Breast epithelium (tissue), 4 donors: ENCODE measurements at regions not wholly inside any gene's neighbourhood (a gene's known extent, or its start where the extent isn't known, plus 50 kb on each side); places are given as distances from the start of the nearest gene placed in this dataset.
"Not testable (repeated sequence)": the region's sequence is repeated elsewhere in the genome, so short reads cannot be mapped to it uniquely, and the experiment has no call there.

Experiments
- DNase-seq, 2 donors: peaks; one replicate each; pipeline ENCODE4 v3.0.0-alpha.2; 2019; ENCODE audit warnings: low spot score in 2 of 2
- H3K27ac ChIP-seq, 2 donors: fragments of 200-600 bp; sonication (generic) in 1 of 2; one replicate each; pipeline ENCODE4 v1.5.1; 2016 to 2019; ENCODE audit warnings: mild to moderate bottlenecking in 1 of 2
- H3K27me3 ChIP-seq, 2 donors: fragments of 200-600 bp; sonication (generic) in 1 of 2; one replicate each; pipeline versions ENCODE4 v1.5.1 to v1.6.0; 2017 to 2019; ENCODE audit warnings: control low read depth in 1 of 2, mild to moderate bottlenecking in 1 of 2
- H3K36me3 ChIP-seq: fragments of 200-600 bp; one replicate; pipeline ENCODE4 v1.5.1; 2019
- H3K4me1 ChIP-seq, 2 donors: fragments of 200-600 bp; sonication (generic); one replicate each; pipeline ENCODE4 v1.5.1; 2016 to 2019; ENCODE audit warnings: control low read depth in 1 of 2
- H3K4me3 ChIP-seq, 3 donors: fragments of 200-600 bp; sonication (generic); 1 replicate in 2 of 3; 2 replicates in 1 of 3; pipeline ENCODE4 v1.5.1; 2016 to 2019; ENCODE audit warnings: mild to moderate bottlenecking in 3 of 3, moderate library complexity in 2 of 3
- H3K9me3 ChIP-seq, 2 donors: fragments of 200-600 bp; sonication (generic) in 1 of 2; one replicate each; pipeline ENCODE4 v1.5.1; 2016 to 2019; ENCODE audit warnings: control low read depth in 1 of 2
- CTCF ChIP-seq, 3 donors: fragments of 450-650 bp; IDR thresholded peaks; one replicate each; pipeline ENCODE4 v1.5.1; 2016 to 2017; ENCODE audit warnings: antibody characterized with exemption in 3 of 3, mild to moderate bottlenecking in 3 of 3, moderate library complexity in 3 of 3
- POLR2A ChIP-seq: fragments of 450-650 bp; IDR thresholded peaks from one replicate; pipeline ENCODE4 v1.6.1; 2016; ENCODE audit warnings: antibody characterized with exemption, mild to moderate bottlenecking, moderate library complexity
- POLR2AphosphoS5 ChIP-seq, 3 donors: sonication (generic); formaldehyde crosslinking; IDR thresholded peaks; one replicate each; pipeline ENCODE4 v1.6.1; 2017; ENCODE audit warnings: antibody characterized with exemption in 3 of 3
- intact Hi-C: fragments of 100-400 bp; cut with DNase I; formaldehyde crosslinking; loops from one replicate; pipeline ENCODE4 v1.15.1; 2023; ENCODE audit warnings: low total_unique reads

DNA sequence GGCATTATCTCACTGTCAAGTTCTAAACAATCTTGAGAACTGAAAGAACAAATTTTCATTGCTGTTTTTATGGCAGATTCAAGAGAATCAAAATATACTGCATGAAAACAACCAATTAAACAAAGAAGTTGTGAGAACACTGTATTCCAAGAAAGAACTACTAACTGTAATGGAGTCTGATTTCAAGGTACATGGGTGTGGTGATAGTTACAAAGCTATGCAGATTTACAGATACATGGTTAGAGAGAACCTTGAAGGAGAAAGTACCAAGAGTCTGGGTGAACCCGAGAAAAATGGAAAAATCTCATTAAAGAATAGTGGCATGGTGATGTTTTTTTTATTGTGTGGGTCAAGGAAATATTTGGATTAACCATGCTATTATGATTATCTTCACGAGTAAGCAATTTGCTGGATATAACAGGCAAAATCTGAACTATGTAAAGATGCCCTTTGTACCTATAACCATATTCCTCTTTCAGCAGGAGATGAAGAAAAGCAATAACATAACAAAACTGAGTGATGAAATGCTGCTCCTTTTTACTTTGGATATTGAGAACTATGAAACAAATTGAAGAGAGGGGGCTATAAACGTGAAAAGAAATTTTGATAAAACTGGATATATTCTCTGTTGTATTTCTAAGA lies 100.4 kb downstream of the PLSCR2 start:
- intact Hi-C loops: no loop called here
- H3K9me3 ChIP-seq: peaks cover 7 to 10% of the 10 kb centered on the region in 2 donors
- H3K4me1 ChIP-seq: no peaks in the 10 kb centered on the region
- H3K27me3 ChIP-seq: no peaks in the 10 kb centered on the region
- no peaks in the 10 kb centered on the region for H3K36me3 ChIP-seq
- H3K27ac ChIP-seq: no peak overlapping the region
- no peak for DNase-seq
- TF ChIP-seq POLR2A: no peak
- no peak for TF ChIP-seq POLR2AphosphoS5 (IDR thresholded peaks at IDR 0.05)
- no peak for TF ChIP-seq CTCF (IDR thresholded peaks at IDR 0.05)
- H3K4me3 ChIP-seq: no peak overlapping the region

GRCh38 chr3:146359841-146360240 lies 108.9 kb upstream of the PLSCR4 start:
- TF ChIP-seq POLR2AphosphoS5 (IDR thresholded peaks at IDR 0.05) (no peak), POLR2A (no peak), CTCF (IDR thresholded peaks at IDR 0.05) (no peak)
- Histone ChIP-seq H3K4me1 (no peaks in the 10 kb centered on the region), H3K27me3 (no peaks in the 10 kb centered on the region), H3K27ac (no peak overlapping the region), H3K36me3 (no peaks in the 10 kb centered on the region), H3K4me3 (no peak overlapping the region), H3K9me3 (peaks cover 0 to 14% of the 10 kb centered on the region in 2 donors)
- no peak for DNase-seq
- intact Hi-C loops: no loop called here

DNA sequence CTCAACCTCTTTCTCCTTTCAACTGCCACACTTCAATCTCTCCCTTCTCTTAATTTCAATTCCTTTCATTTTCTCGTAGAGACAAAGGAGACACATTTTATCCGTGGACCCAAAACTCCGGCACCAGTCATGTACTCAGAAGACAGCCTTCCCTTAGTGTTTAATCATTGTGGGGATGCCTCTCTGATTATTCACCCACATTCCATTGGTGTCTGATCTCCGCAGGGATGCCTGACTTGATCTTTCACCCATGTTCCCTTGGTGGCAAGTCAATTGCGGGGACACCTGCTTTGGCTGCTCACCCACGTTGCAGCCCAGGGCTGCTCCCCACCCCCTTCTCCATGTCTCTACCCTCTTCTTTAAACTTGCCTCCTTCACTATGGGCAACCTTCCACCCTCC lies 103.5 kb upstream of the PLSCR4 start:
- H3K4me1 ChIP-seq, H3K27ac ChIP-seq, intact Hi-C loops: not testable (repeated sequence)

GRCh38 chr3:146350852-146351251 lies 99.9 kb upstream of the PLSCR4 start:
- intact Hi-C loops: no loop called here
- Histone ChIP-seq H3K27me3 (no peaks in the 10 kb centered on the region), H3K9me3 (no peaks in the 10 kb centered on the region), H3K36me3 (no peaks in the 10 kb centered on the region), H3K27ac (no peak overlapping the region), H3K4me3 (no peak overlapping the region), H3K4me1 (no peaks in the 10 kb centered on the region)
- TF ChIP-seq POLR2AphosphoS5 (IDR thresholded peaks at IDR 0.05) (no peak), CTCF (IDR thresholded peaks at IDR 0.05) (no peak), POLR2A (no peak)
- no peak for DNase-seq

More for the DNA sequence above, 103.5 kb upstream of the PLSCR4 start:
- not testable (repeated sequence) for H3K9me3 ChIP-seq, H3K27me3 ChIP-seq, DNase-seq, H3K4me3 ChIP-seq, H3K36me3 ChIP-seq

GRCh38 chr3:146345900-146346299 lies 95.0 kb upstream of the PLSCR4 start:
- H3K36me3 ChIP-seq: no peaks in the 10 kb centered on the region
- no peaks in the 10 kb centered on the region for H3K9me3 ChIP-seq
- H3K4me3 ChIP-seq: no peak overlapping the region
- no peaks in the 10 kb centered on the region for H3K4me1 ChIP-seq
- no peaks in the 10 kb centered on the region for H3K27me3 ChIP-seq
- DNase-seq: no peak
- intact Hi-C loops: no loop called here
- H3K27ac ChIP-seq: no peak overlapping the region
- TF ChIP-seq POLR2AphosphoS5 (IDR thresholded peaks at IDR 0.05): no peak
- TF ChIP-seq POLR2A: no peak
- TF ChIP-seq CTCF (IDR thresholded peaks at IDR 0.05): no peak

GRCh38 chr3:146343551-146343950 lies 92.6 kb upstream of the PLSCR4 start:
- no peak overlapping the region for H3K27ac ChIP-seq
- no peak overlapping the region for H3K4me3 ChIP-seq
- no peaks in the 10 kb centered on the region for H3K9me3 ChIP-seq
- no peaks in the 10 kb centered on the region for H3K27me3 ChIP-seq
- no peaks in the 10 kb centered on the region for H3K4me1 ChIP-seq
- TF ChIP-seq POLR2A: no peak
- no peak for TF ChIP-seq CTCF (IDR thresholded peaks at IDR 0.05)
- no peak for TF ChIP-seq POLR2AphosphoS5 (IDR thresholded peaks at IDR 0.05)
- DNase-seq: no peak
- no peaks in the 10 kb centered on the region for H3K36me3 ChIP-seq
- intact Hi-C loops: no loop called here
